Stomach (tissue), 4 donors: ENCODE measurements at regions not wholly inside any gene's neighbourhood (a gene's known extent, or its start where the extent isn't known, plus 50 kb on each side); places are given as distances from the start of the nearest gene placed in this dataset.

Experiments
- EP300 ChIP-seq: sonication (generic); formaldehyde crosslinking; IDR thresholded peaks from one replicate; pipeline ENCODE4 v1.6.1; 2017; ENCODE audit warnings: antibody characterized with exemption
- POLR2A ChIP-seq, 4 donors: fragments of 450-650 bp; IDR thresholded peaks; one replicate each; pipeline ENCODE4 v1.6.1; 2016; ENCODE audit warnings: antibody characterized with exemption in 4 of 4, control low read depth in 2 of 4, mild to moderate bottlenecking in 1 of 4, moderate library complexity in 1 of 4
- POLR2AphosphoS5 ChIP-seq, 3 donors: sonication (generic); formaldehyde crosslinking; IDR thresholded peaks; one replicate each; pipeline ENCODE4 v1.6.1; 2016; ENCODE audit warnings: antibody characterized with exemption in 3 of 3
- TF ChIP-seq, protein P1 (sequence below), 7 experiments: fragments of 450-650 bp in 4 of 7; fragments of 200-600 bp in 3 of 7; sonication (generic) in 3 of 7; IDR thresholded peaks; one replicate each; pipeline ENCODE4 v1.5.1; 2016 to 2019; ENCODE audit warnings: antibody characterized with exemption in 7 of 7, control low read depth in 2 of 7, mild to moderate bottlenecking in 1 of 7

GRCh38 chr20:11724097-11724496, 193.6 kb upstream of the BTBD3 start:
- TF ChIP-seq, protein P1, sequence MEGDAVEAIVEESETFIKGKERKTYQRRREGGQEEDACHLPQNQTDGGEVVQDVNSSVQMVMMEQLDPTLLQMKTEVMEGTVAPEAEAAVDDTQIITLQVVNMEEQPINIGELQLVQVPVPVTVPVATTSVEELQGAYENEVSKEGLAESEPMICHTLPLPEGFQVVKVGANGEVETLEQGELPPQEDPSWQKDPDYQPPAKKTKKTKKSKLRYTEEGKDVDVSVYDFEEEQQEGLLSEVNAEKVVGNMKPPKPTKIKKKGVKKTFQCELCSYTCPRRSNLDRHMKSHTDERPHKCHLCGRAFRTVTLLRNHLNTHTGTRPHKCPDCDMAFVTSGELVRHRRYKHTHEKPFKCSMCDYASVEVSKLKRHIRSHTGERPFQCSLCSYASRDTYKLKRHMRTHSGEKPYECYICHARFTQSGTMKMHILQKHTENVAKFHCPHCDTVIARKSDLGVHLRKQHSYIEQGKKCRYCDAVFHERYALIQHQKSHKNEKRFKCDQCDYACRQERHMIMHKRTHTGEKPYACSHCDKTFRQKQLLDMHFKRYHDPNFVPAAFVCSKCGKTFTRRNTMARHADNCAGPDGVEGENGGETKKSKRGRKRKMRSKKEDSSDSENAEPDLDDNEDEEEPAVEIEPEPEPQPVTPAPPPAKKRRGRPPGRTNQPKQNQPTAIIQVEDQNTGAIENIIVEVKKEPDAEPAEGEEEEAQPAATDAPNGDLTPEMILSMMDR (IDR thresholded peaks at IDR 0.05) = no peak
- TF ChIP-seq POLR2AphosphoS5 (IDR thresholded peaks at IDR 0.05) (no peak), EP300 (no peak), POLR2A (IDR thresholded peaks at IDR 0.05) (no peak)
